Uterus (tissue), 2 donors: ENCODE measurements at regions not wholly inside any gene's neighbourhood (a gene's known extent, or its start where the extent isn't known, plus 50 kb on each side); places are given as distances from the start of the nearest gene placed in this dataset.

Source experiments
- CTCF ChIP-seq, 4 experiments: fragments of 200-600 bp in 2 of 4; fragments of 450-650 bp in 2 of 4; sonication (generic) in 2 of 4; IDR thresholded peaks; one replicate each; pipeline ENCODE4 v1.5.1; 2016 to 2019; ENCODE audit warnings: antibody characterized with exemption in 4 of 4, mild to moderate bottlenecking in 2 of 4, moderate library complexity in 1 of 4
- POLR2A ChIP-seq, 2 donors: fragments of 450-650 bp; IDR thresholded peaks; one replicate each; pipeline ENCODE4 v1.6.1; 2016; ENCODE audit warnings: antibody characterized with exemption in 2 of 2, mild to moderate bottlenecking in 1 of 2, moderate library complexity in 1 of 2

DNA sequence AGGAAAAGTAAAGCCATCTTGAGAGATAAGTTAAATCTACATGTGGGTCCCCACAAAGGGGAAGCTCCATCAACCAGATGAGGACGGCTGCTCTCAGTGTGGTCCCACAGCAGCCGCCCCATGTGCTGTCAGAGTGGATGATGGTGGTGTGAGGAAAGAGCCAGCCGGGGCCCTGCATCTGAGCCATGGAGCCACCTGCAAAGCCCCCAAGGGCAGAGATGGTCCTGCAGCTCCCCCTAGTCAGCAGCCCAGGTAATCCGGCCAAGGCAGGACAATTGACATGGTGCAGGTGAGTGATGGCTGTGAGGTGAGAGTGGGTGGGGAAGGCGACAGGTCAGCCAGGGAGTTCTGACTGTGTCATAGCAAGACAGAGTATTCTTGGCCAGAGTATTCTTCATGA, 458.8 kb downstream of the ICE1 start:
- TF ChIP-seq POLR2A (IDR thresholded peaks at IDR 0.05) (no peak), CTCF (IDR thresholded peaks at IDR 0.05) (no peak)
